OCI-LY1 (cell line): ENCODE measurements at regions not wholly inside any gene's neighbourhood (a gene's known extent, or its start where the extent isn't known, plus 50 kb on each side); places are given as distances from the start of the nearest gene placed in this dataset.

Source experiments
- H2AFZ ChIP-seq: fragments of 200-600 bp; sonication (generic), shearing (Covaris generic); 2 replicates; pipeline ENCODE4 v1.6.0; 2014; ENCODE audit warnings: antibody characterized with exemption, mild to moderate bottlenecking, low read length
- H3F3A ChIP-seq: fragments of 200-600 bp; sonication (generic), shearing (Covaris generic); 2 replicates; pipeline ENCODE4 v1.6.0; 2014; ENCODE audit warnings: mild to moderate bottlenecking, antibody characterized with exemption, low read length, moderate library complexity; ENCODE audit not compliant: insufficient read depth
- H3K27ac ChIP-seq: fragments of 200-600 bp; sonication (generic); 2 replicates; pipeline ENCODE4 v1.5.1; 2014; ENCODE audit warnings: low read length, mixed run types, mild to moderate bottlenecking, low read depth; ENCODE audit not compliant: poor library complexity, severe bottlenecking
- H3K27me3 ChIP-seq: fragments of 200-600 bp; sonication (generic); 2 replicates; pipeline ENCODE4 v1.6.0; 2014; ENCODE audit warnings: antibody characterized with exemption, mild to moderate bottlenecking, low read length, moderate library complexity; ENCODE audit not compliant: insufficient read depth
- H3K36me3 ChIP-seq: fragments of 200-600 bp; sonication (generic); 2 replicates; pipeline ENCODE4 v1.6.1; 2014; ENCODE audit warnings: mild to moderate bottlenecking, antibody characterized with exemption, low read length, moderate library complexity, mixed read lengths; ENCODE audit not compliant: insufficient read depth
- H3K4me1 ChIP-seq: fragments of 200-600 bp; sonication (generic); 2 replicates; pipeline ENCODE4 v1.5.1; 2014; ENCODE audit warnings: mild to moderate bottlenecking, low read length, moderate library complexity; ENCODE audit not compliant: insufficient read depth, severe bottlenecking
- H3K4me2 ChIP-seq: fragments of 200-600 bp; sonication (generic), shearing (Covaris generic); 2 replicates; pipeline ENCODE4 v1.6.1; 2014; ENCODE audit warnings: low read length
- H3K4me3 ChIP-seq: fragments of 200-600 bp; sonication (generic); 2 replicates; pipeline ENCODE4 v1.5.1; 2014; ENCODE audit warnings: low read length, low read depth, mild to moderate bottlenecking, mixed read lengths; ENCODE audit not compliant: poor library complexity, severe bottlenecking
- H3K79me2 ChIP-seq: fragments of 200-600 bp; shearing (Covaris generic); 2 replicates; pipeline ENCODE4 v1.6.1; 2016; ENCODE audit warnings: mixed run types, low read length, mixed read lengths; ENCODE audit not compliant: insufficient read depth
- H3K9ac ChIP-seq: fragments of 200-600 bp; sonication (generic), shearing (Covaris generic); 2 replicates; pipeline ENCODE4 v1.6.1; 2014; ENCODE audit warnings: mild to moderate bottlenecking, low read length, mixed read lengths
- H3K9me2 ChIP-seq: fragments of 200-600 bp; sonication (generic), shearing (Covaris generic); 2 replicates; pipeline ENCODE4 v1.6.1; 2014; ENCODE audit warnings: low read depth, mild to moderate bottlenecking, low read length, mixed read lengths
- H3K9me3 ChIP-seq: fragments of 200-600 bp; shearing (Covaris generic); 2 replicates; pipeline ENCODE4 v1.6.1; 2014; ENCODE audit warnings: low read length, mixed read lengths
- H4K20me1 ChIP-seq: fragments of 200-600 bp; sonication (generic), shearing (Covaris generic); 2 replicates; pipeline ENCODE4 v1.6.0; 2016; ENCODE audit warnings: mild to moderate bottlenecking, low read length; ENCODE audit not compliant: insufficient read depth
- CTCF ChIP-seq: fragments of 200-600 bp; sonication (generic), shearing (Covaris generic); IDR thresholded peaks from 2 replicates; pipeline ENCODE4 v1.5.1; 2017; ENCODE audit warnings: mild to moderate bottlenecking, antibody characterized with exemption, low read length, moderate library complexity, mixed read lengths
- EZH2 ChIP-seq: fragments of 200-600 bp; sonication (generic), shearing (Covaris generic); IDR thresholded peaks from 2 replicates; pipeline ENCODE4 v1.8.0; 2017; ENCODE audit warnings: borderline replicate concordance, mixed run types, mild to moderate bottlenecking, antibody characterized with exemption, low read length, moderate library complexity, mixed read lengths

- H3K9ac ChIP-seq: no peak overlapping the region
- H3K9me2 ChIP-seq: no peaks in the 10 kb centered on the region
- H3K4me3 ChIP-seq: no peak overlapping the region
- no peak overlapping the region for H3K4me2 ChIP-seq
- H3K9me3 ChIP-seq: no peaks in the 10 kb centered on the region
- no peaks in the 10 kb centered on the region for H4K20me1 ChIP-seq
- H3F3A ChIP-seq: no peaks in the 10 kb centered on the region
- no peaks in the 10 kb centered on the region for H3K36me3 ChIP-seq
- no peak for TF ChIP-seq CTCF
- TF ChIP-seq EZH2: no peak
- no peak overlapping the region for H2AFZ ChIP-seq
- no peak overlapping the region for H3K27ac ChIP-seq
- no peaks in the 10 kb centered on the region for H3K4me1 ChIP-seq
- no peaks in the 10 kb centered on the region for H3K79me2 ChIP-seq
- H3K27me3 ChIP-seq: no peaks in the 10 kb centered on the region
Measured at GRCh38 chr6:137954253-137954652, 87.2 kb downstream of the TNFAIP3 start.

- TF ChIP-seq CTCF: no peak
- TF ChIP-seq EZH2: no peak
- no peaks in the 10 kb centered on the region for H4K20me1 ChIP-seq
- H3K9ac ChIP-seq: no peak overlapping the region
- no peaks in the 10 kb centered on the region for H3F3A ChIP-seq
- no peaks in the 10 kb centered on the region for H3K9me2 ChIP-seq
- H2AFZ ChIP-seq: no peak overlapping the region
- H3K4me3 ChIP-seq: no peak overlapping the region
- no peaks in the 10 kb centered on the region for H3K4me1 ChIP-seq
- no peak overlapping the region for H3K27ac ChIP-seq
- H3K79me2 ChIP-seq: no peaks in the 10 kb centered on the region
- H3K9me3 ChIP-seq: no peaks in the 10 kb centered on the region; the same call in 1 of the 2 replicates
- no peaks in the 10 kb centered on the region for H3K36me3 ChIP-seq
- no peaks in the 10 kb centered on the region for H3K27me3 ChIP-seq
- no peak overlapping the region for H3K4me2 ChIP-seq
Measured at GRCh38 chr6:137956098-137956488, 89.0 kb downstream of the TNFAIP3 start.

- no peaks in the 10 kb centered on the region for H3K27me3 ChIP-seq
- H3K36me3 ChIP-seq: no peaks in the 10 kb centered on the region
- no peak overlapping the region for H3K27ac ChIP-seq
- TF ChIP-seq CTCF: no peak
- no peak for TF ChIP-seq EZH2
- no peaks in the 10 kb centered on the region for H3K4me1 ChIP-seq
- no peaks in the 10 kb centered on the region for H3F3A ChIP-seq
- H3K4me2 ChIP-seq: no peak overlapping the region
- H3K9me2 ChIP-seq: no peaks in the 10 kb centered on the region
- no peaks in the 10 kb centered on the region; the same call in 1 of the 2 replicates for H3K9me3 ChIP-seq
- no peaks in the 10 kb centered on the region for H3K79me2 ChIP-seq
- H3K4me3 ChIP-seq: no peak overlapping the region
- no peaks in the 10 kb centered on the region for H4K20me1 ChIP-seq
- H2AFZ ChIP-seq: no peak overlapping the region
- H3K9ac ChIP-seq: no peak overlapping the region
Measured at GRCh38 chr6:137957471-137957870, 90.4 kb downstream of the TNFAIP3 start.
